ENCODE measurements at regions not wholly inside any gene's neighbourhood (a gene's known extent, or its start where the extent isn't known, plus 50 kb on each side); places are given as distances from the start of the nearest gene placed in this dataset.
"Not testable (repeated sequence)": the region's sequence is repeated elsewhere in the genome, so short reads cannot be mapped to it uniquely, and the experiment has no call there.

- H3K4me1 ChIP-seq (ENCODE audit: insufficient read depth, low read length); H3K9ac ChIP-seq (ENCODE audit: insufficient read depth, low read depth, low read length); ATAC-seq; POLR2A ChIA-PET; H3K27me3 ChIP-seq (ENCODE audit: control insufficient read depth in 1 of 2, insufficient read depth in 2 of 2, low read length in 2 of 2); DNase-seq (ENCODE audit: low spot score); H3K4me3 ChIP-seq (replicated peaks in 1 of 3; ENCODE audit: insufficient read depth in 1 of 3, low read depth in 2 of 3, low read length in 3 of 3); FAIRE-seq; H3K9me3 ChIP-seq (ENCODE audit: low read length); in situ Hi-C loops (cut with HindIII; ENCODE audit: extremely low pct_ligation_motif_present, low pct_unique_long_range_greater_than_20kb); BruUV-seq (replicated peaks); H4K20me1 ChIP-seq (ENCODE audit: insufficient read depth, low read length); H2AFZ ChIP-seq (ENCODE audit: low read length); H3K4me2 ChIP-seq (ENCODE audit: low read depth, low read length); H3K36me3 ChIP-seq (replicated peaks in 1 of 2; ENCODE audit: control insufficient read depth in 1 of 2, insufficient read depth in 2 of 2, low read length in 2 of 2); H3K27ac ChIP-seq (ENCODE audit: extremely low read length, insufficient read depth, low read length); intact Hi-C loops (cut with micrococcal nuclease; ENCODE audit: unreplicated experiment); H3K79me2 ChIP-seq (ENCODE audit: insufficient read depth, low read length); CTCF ChIA-PET (ENCODE audit: low intra/inter-chr PET ratio, low total read pairs): not testable (repeated sequence)
- 88% methylated on average over 27 of the region's 45 CpGs for WGBS (ENCODE audit: low lambda C conversion rate)
Measured at GRCh38 chr14:106482213-106482612, 955.8 kb downstream of the TMEM121 start.

GRCh38 chr14:106487600-106487999, 961.2 kb downstream of the TMEM121 start:
- POLR2A ChIA-PET: no interaction called here
- DNase-seq (ENCODE audit: low spot score): no peak
- intact Hi-C loops (cut with micrococcal nuclease; ENCODE audit: unreplicated experiment): no loop called here

GRCh38 chr14:106488291-106488690, 961.9 kb downstream of the TMEM121 start:
- Histone ChIP-seq H4K20me1 (ENCODE audit: insufficient read depth, low read length) (no peaks in the 10 kb centered on the region), H3K27me3 (ENCODE audit: control insufficient read depth in 1 of 2, insufficient read depth in 2 of 2, low read length in 2 of 2) (no peaks in the 10 kb centered on the region), H3K4me2 (ENCODE audit: low read depth, low read length) (no peak overlapping the region), H3K4me1 (ENCODE audit: insufficient read depth, low read length) (no peaks in the 10 kb centered on the region), H3K9me3 (ENCODE audit: low read length) (peaks cover 14% of the 10 kb centered on the region; the same call in 1 of the 2 replicates), H3K4me3 (replicated peaks in 1 of 3; ENCODE audit: insufficient read depth in 1 of 3, low read depth in 2 of 3, low read length in 3 of 3) (no peak overlapping the region), H3K79me2 (ENCODE audit: insufficient read depth, low read length) (no peaks in the 10 kb centered on the region), H3K36me3 (replicated peaks in 1 of 2; ENCODE audit: control insufficient read depth in 1 of 2, insufficient read depth in 2 of 2, low read length in 2 of 2) (no peaks in the 10 kb centered on the region), H2AFZ (ENCODE audit: low read length) (no peak overlapping the region), H3K27ac (ENCODE audit: extremely low read length, insufficient read depth, low read length) (no peak overlapping the region), H3K9ac (ENCODE audit: insufficient read depth, low read depth, low read length) (no peak overlapping the region)
- 0% methylated on average over 1 of the region's 1 CpG for WGBS (ENCODE audit: low lambda C conversion rate)
- ChIA-PET CTCF (ENCODE audit: low intra/inter-chr PET ratio, low total read pairs) (no interaction called here), POLR2A (no interaction called here)
- no TSS peak for BruUV-seq (replicated peaks)
- no peak for DNase-seq (ENCODE audit: low spot score)
- ATAC-seq: no peak
- intact Hi-C loops (cut with micrococcal nuclease; ENCODE audit: unreplicated experiment): no loop called here
- FAIRE-seq: no peak
- in situ Hi-C loops (cut with HindIII; ENCODE audit: extremely low pct_ligation_motif_present, low pct_unique_long_range_greater_than_20kb): no loop called here
- TF ChIP-seq FOXP1 (IDR thresholded peaks at IDR 0.05) (no peak), FOXP1 (CRISPR knock-in tag; IDR thresholded peaks at IDR 0.05) (no peak), PRMT3 (CRISPR knock-in tag; IDR thresholded peaks at IDR 0.05; ENCODE audit: borderline replicate concordance, low read depth) (no peak), KDM2A (CRISPR knock-in tag; IDR thresholded peaks at IDR 0.05; ENCODE audit: borderline replicate concordance, low read depth) (no peak), ZFP36 (IDR thresholded peaks at IDR 0.05; ENCODE audit: borderline replicate concordance, low read depth, low read length, partially characterized antibody) (no peak), ZNF556 (CRISPR knock-in tag; IDR thresholded peaks at IDR 0.05; ENCODE audit: borderline replicate concordance) (no peak), ARNT2 (CRISPR knock-in tag; IDR thresholded peaks at IDR 0.05; ENCODE audit: low read depth) (no peak), PLSCR1 (CRISPR knock-in tag; IDR thresholded peaks at IDR 0.05; ENCODE audit: borderline replicate concordance) (no peak), ZNF710 (CRISPR knock-in tag; IDR thresholded peaks at IDR 0.05; ENCODE audit: borderline replicate concordance) (no peak), U2AF1 (optimal IDR thresholded peaks at IDR 0.05; ENCODE audit: low read depth, low read length) (no peak)

More at GRCh38 chr14:106487600-106487999, 961.2 kb downstream of the TMEM121 start:
- FAIRE-seq (no peak), ATAC-seq (no peak)
- 5% methylated on average over 2 of the region's 2 CpGs for WGBS (ENCODE audit: low lambda C conversion rate)
- Histone ChIP-seq H2AFZ (ENCODE audit: low read length) (no peak overlapping the region), H3K9me3 (ENCODE audit: low read length) (peaks cover 14% of the 10 kb centered on the region; the same call in 1 of the 2 replicates), H3K79me2 (ENCODE audit: insufficient read depth, low read length) (no peaks in the 10 kb centered on the region), H3K27ac (ENCODE audit: extremely low read length, insufficient read depth, low read length) (no peak overlapping the region), H3K27me3 (ENCODE audit: control insufficient read depth in 1 of 2, insufficient read depth in 2 of 2, low read length in 2 of 2) (no peaks in the 10 kb centered on the region), H3K9ac (ENCODE audit: insufficient read depth, low read depth, low read length) (no peak overlapping the region), H3K4me2 (ENCODE audit: low read depth, low read length) (no peak overlapping the region), H4K20me1 (ENCODE audit: insufficient read depth, low read length) (no peaks in the 10 kb centered on the region), H3K36me3 (replicated peaks in 1 of 2; ENCODE audit: control insufficient read depth in 1 of 2, insufficient read depth in 2 of 2, low read length in 2 of 2) (no peaks in the 10 kb centered on the region), H3K4me3 (replicated peaks in 1 of 3; ENCODE audit: insufficient read depth in 1 of 3, low read depth in 2 of 3, low read length in 3 of 3) (no peak overlapping the region), H3K4me1 (ENCODE audit: insufficient read depth, low read length) (no peaks in the 10 kb centered on the region)
- in situ Hi-C loops (cut with HindIII; ENCODE audit: extremely low pct_ligation_motif_present, low pct_unique_long_range_greater_than_20kb): no loop called here
- BruUV-seq (replicated peaks): no TSS peak
- CTCF ChIA-PET (ENCODE audit: low intra/inter-chr PET ratio, low total read pairs): no interaction called here
- TF ChIP-seq RAD51 (IDR thresholded peaks at IDR 0.05; ENCODE audit: borderline replicate concordance) (no peak), NFIC (IDR thresholded peaks at IDR 0.05; ENCODE audit: low read length) (no peak)

Measured in HepG2 (cell line).